Mammary epithelial cell (primary cell): ENCODE measurements at regions not wholly inside any gene's neighbourhood (a gene's known extent, or its start where the extent isn't known, plus 50 kb on each side); places are given as distances from the start of the nearest gene placed in this dataset.

Experiments used
- CTCF ChIP-seq, 2 donors: IDR thresholded peaks in 1 of 2; conservative IDR thresholded peaks in 1 of 2; 2 replicates each; pipeline ENCODE4 v1.5.1; 2011 to 2012; ENCODE audit warnings: inconsistent platforms in 2 of 2, low read length in 2 of 2, mild to moderate bottlenecking in 2 of 2, control low read depth in 1 of 2, low read depth in 1 of 2; ENCODE audit not compliant: insufficient read depth in 1 of 2; ENCODE audit errors: extremely low read depth in 1 of 2
- EZH2 ChIP-seq: IDR thresholded peaks from 2 replicates; pipeline ENCODE4 v1.6.1; 2012; ENCODE audit warnings: low read length, inconsistent platforms, borderline replicate concordance

- TF ChIP-seq CTCF (conservative IDR thresholded peaks at IDR 0.05 in 1 of 2, IDR thresholded peaks at IDR 0.05 in 1 of 2; ENCODE audit: extremely low read depth in 1 of 2, insufficient read depth in 1 of 2, low read depth in 1 of 2, low read length in 2 of 2), result no peak
- TF ChIP-seq EZH2, result no peak
Measured at GRCh38 chr5:82684659-82685058, 392.5 kb downstream of the TMEM167A start.
